ENCODE measurements at regions not wholly inside any gene's neighbourhood (a gene's known extent, or its start where the extent isn't known, plus 50 kb on each side); places are given as distances from the start of the nearest gene placed in this dataset.

DNA sequence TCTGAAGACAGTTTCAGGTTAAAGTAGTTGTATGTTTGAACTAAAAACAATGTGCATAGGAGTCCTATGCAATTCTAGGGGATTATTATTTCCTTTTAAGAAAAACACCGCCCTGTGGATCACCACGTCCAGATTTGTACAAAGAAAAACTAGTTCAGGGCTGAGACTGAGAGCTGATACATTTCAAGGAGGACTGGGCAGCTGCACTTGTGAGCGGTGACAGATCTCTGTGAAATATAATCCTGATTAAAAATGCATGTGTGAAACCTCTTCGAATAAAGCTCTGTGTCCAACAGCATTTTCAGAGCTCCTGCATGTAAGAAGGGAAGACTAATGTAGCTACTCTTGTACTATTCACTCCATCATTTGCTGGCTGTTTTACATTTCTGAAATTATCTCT, 365.8 kb upstream of the PITX2 start:
- TF ChIP-seq CTCF (IDR thresholded peaks at IDR 0.05; ENCODE audit: insufficient read depth, low read length), result no peak
- DNase-seq (ENCODE audit: low read depth), result no peak
- H3K4me3 ChIP-seq (ENCODE audit: low read depth, low read length), result no peak overlapping the region

- H3K4me3 ChIP-seq (ENCODE audit: low read depth, low read length), result no peak overlapping the region
- no peak for TF ChIP-seq CTCF (IDR thresholded peaks at IDR 0.05; ENCODE audit: insufficient read depth, low read length)
- no peak for DNase-seq (ENCODE audit: low read depth)
These were observed 366.2 kb upstream of the PITX2 start for GRCh38 chr4:110989125-110989524.

DNA sequence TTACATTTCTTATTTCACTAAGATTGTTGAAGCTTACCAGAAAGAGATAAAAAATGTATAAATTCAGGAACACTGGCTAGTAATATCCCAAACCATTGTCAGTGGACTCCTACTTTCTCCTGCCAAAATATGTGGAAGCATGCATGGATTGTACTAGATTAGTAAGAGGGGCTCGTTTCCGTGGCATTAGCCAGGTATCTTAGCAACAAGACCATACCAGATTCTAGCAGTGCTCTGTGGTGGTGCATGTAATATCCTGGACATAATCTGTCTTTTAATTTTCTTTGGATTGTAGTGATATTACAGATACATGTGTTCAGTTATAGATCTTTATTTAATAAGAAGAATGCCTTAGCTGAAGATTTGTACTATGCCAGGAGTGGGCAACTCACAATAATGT, 371.9 kb upstream of the PITX2 start:
- H3K4me3 ChIP-seq (ENCODE audit: low read depth, low read length), result no peak overlapping the region
- TF ChIP-seq CTCF (IDR thresholded peaks at IDR 0.05; ENCODE audit: insufficient read depth, low read length), result no peak
- DNase-seq (ENCODE audit: low read depth), result no peak

- no peak for TF ChIP-seq CTCF (IDR thresholded peaks at IDR 0.05; ENCODE audit: insufficient read depth, low read length)
- no peak for DNase-seq (ENCODE audit: low read depth)
- no peak overlapping the region for H3K4me3 ChIP-seq (ENCODE audit: low read depth, low read length)
These were observed 375.4 kb upstream of the PITX2 start for GRCh38 chr4:110998320-110998719.

DNA sequence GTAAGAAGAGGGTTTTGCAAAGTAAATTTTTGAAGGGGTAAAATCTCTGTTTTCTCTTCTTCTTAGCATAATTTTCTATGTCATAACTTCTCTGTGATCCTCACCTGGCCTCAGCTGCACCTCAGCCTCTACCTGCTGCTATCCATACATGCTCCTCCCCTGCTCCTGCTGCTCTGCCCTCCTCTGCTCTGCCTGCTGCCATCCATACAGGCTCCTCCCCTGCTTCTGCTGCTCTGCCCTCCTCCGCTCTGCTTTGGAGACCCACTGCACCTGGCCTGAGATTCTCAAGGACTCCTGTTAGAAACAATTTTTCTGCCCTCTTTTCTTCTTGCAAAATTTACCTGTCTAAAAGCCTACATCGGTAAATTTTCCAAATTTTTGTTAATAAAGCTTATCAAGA, 388.6 kb upstream of the PITX2 start:
- no peak for DNase-seq (ENCODE audit: low read depth)
- no peak for TF ChIP-seq CTCF (IDR thresholded peaks at IDR 0.05; ENCODE audit: insufficient read depth, low read length)
- H3K4me3 ChIP-seq (ENCODE audit: low read depth, low read length), result no peak overlapping the region

- TF ChIP-seq CTCF (IDR thresholded peaks at IDR 0.05; ENCODE audit: insufficient read depth, low read length), result no peak
- H3K4me3 ChIP-seq (ENCODE audit: low read depth, low read length), result no peak overlapping the region
- no peak for DNase-seq (ENCODE audit: low read depth)
These were observed 391.0 kb upstream of the PITX2 start for GRCh38 chr4:111013846-111014245.

GRCh38 chr4:111014537-111014936, 391.7 kb upstream of the PITX2 start:
- no peak for TF ChIP-seq CTCF (IDR thresholded peaks at IDR 0.05; ENCODE audit: insufficient read depth, low read length)
- no peak overlapping the region for H3K4me3 ChIP-seq (ENCODE audit: low read depth, low read length)
- DNase-seq (ENCODE audit: low read depth), result no peak
